ENCODE measurements at regions not wholly inside any gene's neighbourhood (a gene's known extent, or its start where the extent isn't known, plus 50 kb on each side); places are given as distances from the start of the nearest gene placed in this dataset.
"Not testable (repeated sequence)": the region's sequence is repeated elsewhere in the genome, so short reads cannot be mapped to it uniquely, and the experiment has no call there.

GRCh38 chr3:110352841-110353604 lies 718.6 kb upstream of the NECTIN3 start:
- TF ChIP-seq CTCF (IDR thresholded peaks at IDR 0.05; ENCODE audit: poor library complexity) (no peak), EZH2phosphoT487 (IDR thresholded peaks at IDR 0.05; ENCODE audit: low read depth, severe bottlenecking, unreplicated experiment) (no peak), EZH2 (IDR thresholded peaks at IDR 0.05; ENCODE audit: borderline replicate concordance) (no peak)
- Histone ChIP-seq H3K27me3 (no peaks in the 10 kb centered on the region), H3K9me2 (replicated peaks; ENCODE audit: insufficient read depth) (no peaks in the 10 kb centered on the region), H2AFZ (no peak overlapping the region), H3K79me2 (no peaks in the 10 kb centered on the region), H3K36me3 (replicated peaks; ENCODE audit: insufficient read depth, low read depth) (no peaks in the 10 kb centered on the region), H3K4me1 (ENCODE audit: insufficient read depth) (no peaks in the 10 kb centered on the region), H3K9me3 (ENCODE audit: low read depth) (no peaks in the 10 kb centered on the region), H4K20me1 (ENCODE audit: insufficient read depth, poor library complexity, severe bottlenecking) (no peaks in the 10 kb centered on the region), H3K4me3 (no peak overlapping the region), H3K27ac (no peak overlapping the region), H3K4me2 (no peak overlapping the region)
- DNase-seq (ENCODE audit: low spot score): no peak
- 92% methylated on average over 2 of the region's 2 CpGs for WGBS (ENCODE audit: low lambda C conversion rate, missing lambda C conversion rate)

GRCh38 chr3:110362751-110363150 lies 708.9 kb upstream of the NECTIN3 start:
- no peaks in the 10 kb centered on the region for H3K9me3 ChIP-seq (ENCODE audit: low read depth)
- no peaks in the 10 kb centered on the region for H4K20me1 ChIP-seq (ENCODE audit: insufficient read depth, poor library complexity, severe bottlenecking)
- H3K79me2 ChIP-seq: no peaks in the 10 kb centered on the region
- no peaks in the 10 kb centered on the region for H3K27me3 ChIP-seq
- H3K4me3 ChIP-seq: no peak overlapping the region
- DNase-seq (ENCODE audit: low spot score): no peak
- H3K4me1 ChIP-seq (ENCODE audit: insufficient read depth): no peaks in the 10 kb centered on the region
- H3K36me3 ChIP-seq (replicated peaks; ENCODE audit: insufficient read depth, low read depth): no peaks in the 10 kb centered on the region
- TF ChIP-seq EZH2phosphoT487 (IDR thresholded peaks at IDR 0.05; ENCODE audit: low read depth, severe bottlenecking, unreplicated experiment): no peak
- no peak overlapping the region for H3K4me2 ChIP-seq
- no peak overlapping the region for H3K27ac ChIP-seq
- no peak overlapping the region for H2AFZ ChIP-seq
- no peaks in the 10 kb centered on the region for H3K9me2 ChIP-seq (replicated peaks; ENCODE audit: insufficient read depth)

- H3K27ac ChIP-seq: peak overlapping the region; percentile 12
- not testable (repeated sequence) for H2AFZ ChIP-seq; H3K27me3 ChIP-seq; H3K36me3 ChIP-seq (replicated peaks; ENCODE audit: insufficient read depth, low read depth); H4K20me1 ChIP-seq (ENCODE audit: insufficient read depth, poor library complexity, severe bottlenecking); H3K4me2 ChIP-seq; H3K4me1 ChIP-seq (ENCODE audit: insufficient read depth); H3K9me3 ChIP-seq (ENCODE audit: low read depth); H3K4me3 ChIP-seq; H3K9me2 ChIP-seq (replicated peaks; ENCODE audit: insufficient read depth); H3K79me2 ChIP-seq; DNase-seq (ENCODE audit: low spot score)
- 60% methylated on average over 13 of the region's 13 CpGs for WGBS (ENCODE audit: low lambda C conversion rate, missing lambda C conversion rate)
These were observed 704.3 kb upstream of the NECTIN3 start for GRCh38 chr3:110367289-110367688.

- no peak overlapping the region for H3K4me3 ChIP-seq
- H4K20me1 ChIP-seq (ENCODE audit: insufficient read depth, poor library complexity, severe bottlenecking): no peaks in the 10 kb centered on the region
- no peaks in the 10 kb centered on the region for H3K79me2 ChIP-seq
- WGBS (ENCODE audit: low lambda C conversion rate, missing lambda C conversion rate): 81% methylated on average over 4 of the region's 4 CpGs
- H3K27ac ChIP-seq: no peak overlapping the region
- H3K4me2 ChIP-seq: no peak overlapping the region
- no peak for DNase-seq (ENCODE audit: low spot score)
- H3K36me3 ChIP-seq (replicated peaks; ENCODE audit: insufficient read depth, low read depth): no peaks in the 10 kb centered on the region
- TF ChIP-seq CTCF (IDR thresholded peaks at IDR 0.05; ENCODE audit: poor library complexity) (no peak), EZH2 (IDR thresholded peaks at IDR 0.05; ENCODE audit: borderline replicate concordance) (no peak), EZH2phosphoT487 (IDR thresholded peaks at IDR 0.05; ENCODE audit: low read depth, severe bottlenecking, unreplicated experiment) (no peak)
- no peaks in the 10 kb centered on the region for H3K9me2 ChIP-seq (replicated peaks; ENCODE audit: insufficient read depth)
- H3K27me3 ChIP-seq: no peaks in the 10 kb centered on the region
- no peak overlapping the region for H2AFZ ChIP-seq
- H3K4me1 ChIP-seq (ENCODE audit: insufficient read depth): no peaks in the 10 kb centered on the region
- no peaks in the 10 kb centered on the region for H3K9me3 ChIP-seq (ENCODE audit: low read depth)
These were observed 695.7 kb upstream of the NECTIN3 start for GRCh38 chr3:110375751-110376518.
